C4-2B (cell line): ENCODE measurements at regions not wholly inside any gene's neighbourhood (a gene's known extent, or its start where the extent isn't known, plus 50 kb on each side); places are given as distances from the start of the nearest gene placed in this dataset.

Experiments used
- ZFX ChIP-seq: fragments of 450-650 bp; IDR thresholded peaks from 2 replicates; pipeline ENCODE4 v1.6.1; 2017
- TF ChIP-seq, protein P1 (sequence below): fragments of 450-650 bp; conservative IDR thresholded peaks from 2 replicates; pipeline ENCODE4 v1.5.1; 2017; ENCODE audit warnings: mild to moderate bottlenecking

DNA sequence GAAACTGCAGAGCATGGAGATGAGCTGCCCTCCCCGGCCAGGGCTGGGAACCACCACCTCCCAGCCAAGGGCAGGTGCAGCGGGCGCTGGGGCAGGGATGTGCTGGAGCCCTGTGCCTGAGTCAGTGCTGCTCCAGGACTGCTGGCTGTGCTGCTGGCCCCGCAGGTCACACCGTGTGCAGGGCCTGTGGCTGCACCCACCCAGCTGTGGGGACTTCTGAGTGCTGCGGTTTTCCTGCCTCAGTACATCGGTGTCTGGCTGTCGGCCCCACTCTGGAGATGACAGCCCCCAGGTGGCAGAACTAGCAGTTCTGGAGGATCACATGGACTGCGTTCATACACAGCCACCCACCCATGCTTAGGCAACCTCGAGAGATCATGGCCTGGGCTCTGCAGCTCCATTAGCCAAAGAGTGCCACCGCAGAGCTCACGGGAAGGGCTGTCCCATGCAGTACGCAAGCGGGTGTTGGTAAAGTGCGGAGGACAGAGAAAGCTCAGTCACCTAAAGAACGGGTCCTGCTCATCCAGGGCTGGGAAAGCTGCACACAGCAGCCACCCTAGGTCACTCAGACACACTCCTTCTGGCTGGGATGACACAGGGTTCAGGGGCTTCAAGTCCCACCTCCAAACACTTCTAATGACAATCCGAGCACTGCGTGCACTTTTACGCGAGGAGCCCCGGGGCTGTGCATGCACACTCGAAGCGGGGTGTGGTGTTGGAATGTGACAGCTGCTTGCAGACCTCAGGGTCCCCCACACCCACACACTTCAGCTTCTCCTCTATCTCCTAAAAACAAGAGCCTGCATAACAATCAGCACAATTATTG is 198.1 kb upstream of the PPP2R2D start:
- TF ChIP-seq, protein P1, sequence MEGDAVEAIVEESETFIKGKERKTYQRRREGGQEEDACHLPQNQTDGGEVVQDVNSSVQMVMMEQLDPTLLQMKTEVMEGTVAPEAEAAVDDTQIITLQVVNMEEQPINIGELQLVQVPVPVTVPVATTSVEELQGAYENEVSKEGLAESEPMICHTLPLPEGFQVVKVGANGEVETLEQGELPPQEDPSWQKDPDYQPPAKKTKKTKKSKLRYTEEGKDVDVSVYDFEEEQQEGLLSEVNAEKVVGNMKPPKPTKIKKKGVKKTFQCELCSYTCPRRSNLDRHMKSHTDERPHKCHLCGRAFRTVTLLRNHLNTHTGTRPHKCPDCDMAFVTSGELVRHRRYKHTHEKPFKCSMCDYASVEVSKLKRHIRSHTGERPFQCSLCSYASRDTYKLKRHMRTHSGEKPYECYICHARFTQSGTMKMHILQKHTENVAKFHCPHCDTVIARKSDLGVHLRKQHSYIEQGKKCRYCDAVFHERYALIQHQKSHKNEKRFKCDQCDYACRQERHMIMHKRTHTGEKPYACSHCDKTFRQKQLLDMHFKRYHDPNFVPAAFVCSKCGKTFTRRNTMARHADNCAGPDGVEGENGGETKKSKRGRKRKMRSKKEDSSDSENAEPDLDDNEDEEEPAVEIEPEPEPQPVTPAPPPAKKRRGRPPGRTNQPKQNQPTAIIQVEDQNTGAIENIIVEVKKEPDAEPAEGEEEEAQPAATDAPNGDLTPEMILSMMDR: no peak
- TF ChIP-seq ZFX: no peak
